ENCODE measurements at regions not wholly inside any gene's neighbourhood (a gene's known extent, or its start where the extent isn't known, plus 50 kb on each side); places are given as distances from the start of the nearest gene placed in this dataset.

DNA sequence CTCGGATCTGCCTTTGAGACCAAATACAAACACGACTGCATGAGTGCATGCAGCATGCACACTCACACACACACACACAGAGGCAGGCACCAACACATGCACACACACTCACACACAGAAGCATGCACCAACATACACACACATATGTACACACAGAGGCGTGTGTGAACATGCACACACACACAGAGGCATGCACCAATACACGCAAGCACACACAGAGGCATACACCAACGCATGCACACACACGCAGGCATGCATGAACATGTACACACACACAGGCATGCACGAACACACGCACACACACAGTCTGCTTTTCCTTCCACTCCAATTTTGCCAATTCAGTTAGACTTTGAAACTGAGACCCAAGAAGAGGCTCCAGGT lies 67.3 kb upstream of the COL13A1 start (continued):
- TF ChIP-seq RREB1 (CRISPR knock-in tag; IDR thresholded peaks at IDR 0.05) (0 out of 2 replicates have a peak, but pooled peaks have one; percentile 20), MYNN (IDR thresholded peaks at IDR 0.05) (no peak), MYNN (CRISPR knock-in tag; IDR thresholded peaks at IDR 0.05) (no peak), BACH1 (tag; IDR thresholded peaks at IDR 0.05) (no peak), IRF2 (CRISPR knock-in tag; IDR thresholded peaks at IDR 0.05) (no peak), EP400 (IDR thresholded peaks at IDR 0.05) (no peak), NBN (IDR thresholded peaks at IDR 0.05; ENCODE audit: low read depth) (0 out of 2 replicates have a peak, but pooled peaks have one; percentile 25), NCOA2 (IDR thresholded peaks at IDR 0.05; ENCODE audit: partially characterized antibody in 2 of 2) (no peak), HDAC6 (IDR thresholded peaks at IDR 0.05; ENCODE audit: low read depth, low read length) (no peak), ETV1 (tag; conservative IDR thresholded peaks at IDR 0.05; ENCODE audit: low read depth) (no peak), OTX1 (CRISPR knock-in tag; IDR thresholded peaks at IDR 0.05) (peak; percentile 78; the same call in 1 of the 2 replicates), POLR2G (IDR thresholded peaks at IDR 0.05; ENCODE audit: low read depth, low read length) (no peak), ZNF507 (tag; conservative IDR thresholded peaks at IDR 0.05) (no peak), MXD1 (CRISPR knock-in tag; IDR thresholded peaks at IDR 0.05; ENCODE audit: borderline replicate concordance, poor library complexity, severe bottlenecking) (no peak), NR2C2 (CRISPR knock-in tag; IDR thresholded peaks at IDR 0.05) (no peak; the same call in 1 of the 2 replicates), NR2C2 (tag; IDR thresholded peaks at IDR 0.05) (0 out of 2 replicates have a peak, but pooled peaks have one; percentile 7), NELFE (IDR thresholded peaks at IDR 0.05; ENCODE audit: insufficient read depth, insufficient read length) (no peak), ZNF253 (CRISPR knock-in tag; conservative IDR thresholded peaks at IDR 0.05) (no peak), ZNF175 (CRISPR knock-in tag; IDR thresholded peaks at IDR 0.05; ENCODE audit: low read depth) (no peak)
- TF ChIP-seq, protein P1, sequence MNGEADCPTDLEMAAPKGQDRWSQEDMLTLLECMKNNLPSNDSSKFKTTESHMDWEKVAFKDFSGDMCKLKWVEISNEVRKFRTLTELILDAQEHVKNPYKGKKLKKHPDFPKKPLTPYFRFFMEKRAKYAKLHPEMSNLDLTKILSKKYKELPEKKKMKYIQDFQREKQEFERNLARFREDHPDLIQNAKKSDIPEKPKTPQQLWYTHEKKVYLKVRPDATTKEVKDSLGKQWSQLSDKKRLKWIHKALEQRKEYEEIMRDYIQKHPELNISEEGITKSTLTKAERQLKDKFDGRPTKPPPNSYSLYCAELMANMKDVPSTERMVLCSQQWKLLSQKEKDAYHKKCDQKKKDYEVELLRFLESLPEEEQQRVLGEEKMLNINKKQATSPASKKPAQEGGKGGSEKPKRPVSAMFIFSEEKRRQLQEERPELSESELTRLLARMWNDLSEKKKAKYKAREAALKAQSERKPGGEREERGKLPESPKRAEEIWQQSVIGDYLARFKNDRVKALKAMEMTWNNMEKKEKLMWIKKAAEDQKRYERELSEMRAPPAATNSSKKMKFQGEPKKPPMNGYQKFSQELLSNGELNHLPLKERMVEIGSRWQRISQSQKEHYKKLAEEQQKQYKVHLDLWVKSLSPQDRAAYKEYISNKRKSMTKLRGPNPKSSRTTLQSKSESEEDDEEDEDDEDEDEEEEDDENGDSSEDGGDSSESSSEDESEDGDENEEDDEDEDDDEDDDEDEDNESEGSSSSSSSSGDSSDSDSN (IDR thresholded peaks at IDR 0.05; ENCODE audit: borderline replicate concordance in 1 of 2, low read depth in 2 of 2, low read length in 2 of 2) = no peak
- TF ChIP-seq, protein P2, sequence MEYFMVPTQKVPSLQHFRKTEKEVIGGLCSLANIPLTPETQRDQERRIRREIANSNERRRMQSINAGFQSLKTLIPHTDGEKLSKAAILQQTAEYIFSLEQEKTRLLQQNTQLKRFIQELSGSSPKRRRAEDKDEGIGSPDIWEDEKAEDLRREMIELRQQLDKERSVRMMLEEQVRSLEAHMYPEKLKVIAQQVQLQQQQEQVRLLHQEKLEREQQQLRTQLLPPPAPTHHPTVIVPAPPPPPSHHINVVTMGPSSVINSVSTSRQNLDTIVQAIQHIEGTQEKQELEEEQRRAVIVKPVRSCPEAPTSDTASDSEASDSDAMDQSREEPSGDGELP (CRISPR knock-in tag; IDR thresholded peaks at IDR 0.05; ENCODE audit: borderline replicate concordance) = no peak

Measured in K562 (cell line).